ENCODE measurements at regions not wholly inside any gene's neighbourhood (a gene's known extent, or its start where the extent isn't known, plus 50 kb on each side); places are given as distances from the start of the nearest gene placed in this dataset.

DNA sequence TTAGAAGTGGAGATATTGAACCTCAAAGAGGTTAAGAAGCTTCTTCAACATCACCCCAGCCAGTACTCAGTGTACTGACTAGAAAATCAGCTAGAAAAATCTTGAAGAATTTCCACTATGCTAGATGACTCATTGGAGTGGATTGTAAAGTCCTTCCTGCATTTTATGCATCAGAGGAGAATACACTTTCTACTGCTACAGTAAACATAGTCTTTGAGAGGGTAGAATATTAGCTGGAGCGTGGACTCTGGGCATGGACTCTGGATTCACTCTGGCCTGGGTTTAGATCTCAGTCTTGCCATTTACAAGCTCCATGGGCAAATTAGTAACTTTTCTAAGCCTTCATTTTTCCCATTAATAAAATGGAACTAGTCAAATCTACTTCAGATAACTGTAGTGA lies 215.9 kb downstream of the IRS1 start:
- no peaks in the 10 kb centered on the region for H3K36me3 ChIP-seq (ENCODE audit: control insufficient read depth in 4 of 4, insufficient read depth in 3 of 4, low read depth in 1 of 4, low read length in 3 of 4)
- DNase-seq (ENCODE audit: low spot score) = no peak
- no peak overlapping the region for H3K4me3 ChIP-seq (ENCODE audit: low read depth in 1 of 3, low read length in 3 of 3)
- H3K9ac ChIP-seq (ENCODE audit: low read depth in 1 of 2, low read length in 2 of 2) = no peak overlapping the region
- H3K27ac ChIP-seq (ENCODE audit: low read depth in 1 of 2, low read length in 2 of 2) = no peak overlapping the region
- TF ChIP-seq, protein P1, sequence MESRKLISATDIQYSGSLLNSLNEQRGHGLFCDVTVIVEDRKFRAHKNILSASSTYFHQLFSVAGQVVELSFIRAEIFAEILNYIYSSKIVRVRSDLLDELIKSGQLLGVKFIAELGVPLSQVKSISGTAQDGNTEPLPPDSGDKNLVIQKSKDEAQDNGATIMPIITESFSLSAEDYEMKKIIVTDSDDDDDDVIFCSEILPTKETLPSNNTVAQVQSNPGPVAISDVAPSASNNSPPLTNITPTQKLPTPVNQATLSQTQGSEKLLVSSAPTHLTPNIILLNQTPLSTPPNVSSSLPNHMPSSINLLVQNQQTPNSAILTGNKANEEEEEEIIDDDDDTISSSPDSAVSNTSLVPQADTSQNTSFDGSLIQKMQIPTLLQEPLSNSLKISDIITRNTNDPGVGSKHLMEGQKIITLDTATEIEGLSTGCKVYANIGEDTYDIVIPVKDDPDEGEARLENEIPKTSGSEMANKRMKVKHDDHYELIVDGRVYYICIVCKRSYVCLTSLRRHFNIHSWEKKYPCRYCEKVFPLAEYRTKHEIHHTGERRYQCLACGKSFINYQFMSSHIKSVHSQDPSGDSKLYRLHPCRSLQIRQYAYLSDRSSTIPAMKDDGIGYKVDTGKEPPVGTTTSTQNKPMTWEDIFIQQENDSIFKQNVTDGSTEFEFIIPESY (IDR thresholded peaks at IDR 0.05) = no peak
- peak; percentile 28 to 46 for TF ChIP-seq HNF4A (conservative IDR thresholded peaks at IDR 0.05)
- H3K27me3 ChIP-seq (ENCODE audit: control insufficient read depth in 4 of 4, insufficient read depth in 4 of 4, low read length in 3 of 4) = no peaks in the 10 kb centered on the region
- H3K4me1 ChIP-seq (ENCODE audit: control insufficient read depth in 4 of 4, insufficient read depth in 4 of 4, low read length in 3 of 4) = peaks cover 0 to 3% (median 0%) of the 10 kb centered on the region in 4 donors
- no peaks in the 10 kb centered on the region for H3K9me3 ChIP-seq (ENCODE audit: control insufficient read depth in 4 of 4, low read length in 3 of 4)
- 54% methylated on average over 1 of the region's 1 CpG for WGBS

DNA sequence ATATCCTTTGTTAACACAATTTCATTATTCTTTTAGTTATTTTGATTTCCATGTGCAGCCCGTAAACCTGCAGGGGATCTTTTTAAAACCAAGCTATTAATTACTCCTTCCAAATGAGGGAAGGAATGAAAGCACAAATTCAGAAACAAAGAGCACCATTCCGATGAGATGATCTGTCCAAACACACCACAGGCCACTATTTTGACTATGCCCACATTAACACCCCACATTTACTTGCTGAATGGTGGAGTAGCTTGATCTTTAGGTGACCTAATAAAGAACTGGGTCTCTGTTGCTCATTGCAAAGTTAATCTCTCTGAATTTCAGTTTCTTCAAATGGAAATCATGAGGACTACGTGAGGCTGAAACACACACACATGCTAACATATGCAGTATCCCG lies 218.0 kb downstream of the IRS1 start:
- no peak for TF ChIP-seq NR2F2 (IDR thresholded peaks at IDR 0.05)
- TF ChIP-seq FOXA2 (IDR thresholded peaks at IDR 0.05) = no peak
- TF ChIP-seq HNF4A (conservative IDR thresholded peaks at IDR 0.05) = no peak
- TF ChIP-seq, protein P1 (IDR thresholded peaks at IDR 0.05) = no peak
- TF ChIP-seq FOXA1 (IDR thresholded peaks at IDR 0.05) = no peak
- TF ChIP-seq RXRA (IDR thresholded peaks at IDR 0.05) = no peak
- TF ChIP-seq YY1 (IDR thresholded peaks at IDR 0.05) = no peak
- no peak for TF ChIP-seq GABPA (IDR thresholded peaks at IDR 0.05 in 1 of 2, conservative IDR thresholded peaks at IDR 0.05 in 1 of 2)
- TF ChIP-seq, protein P2, sequence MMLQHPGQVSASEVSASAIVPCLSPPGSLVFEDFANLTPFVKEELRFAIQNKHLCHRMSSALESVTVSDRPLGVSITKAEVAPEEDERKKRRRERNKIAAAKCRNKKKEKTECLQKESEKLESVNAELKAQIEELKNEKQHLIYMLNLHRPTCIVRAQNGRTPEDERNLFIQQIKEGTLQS (IDR thresholded peaks at IDR 0.05) = no peak
- no peak overlapping the region for H3K27ac ChIP-seq (ENCODE audit: low read depth in 1 of 2, low read length in 2 of 2)
- H3K9ac ChIP-seq (ENCODE audit: low read depth in 1 of 2, low read length in 2 of 2) = no peak overlapping the region
- 84% methylated on average over 4 of the region's 4 CpGs for WGBS
- no peak overlapping the region for H3K4me3 ChIP-seq (ENCODE audit: low read depth in 1 of 3, low read length in 3 of 3)
- no peaks in the 10 kb centered on the region for H3K27me3 ChIP-seq (ENCODE audit: control insufficient read depth in 4 of 4, insufficient read depth in 4 of 4, low read length in 3 of 4)
- H3K9me3 ChIP-seq (ENCODE audit: control insufficient read depth in 4 of 4, low read length in 3 of 4) = no peaks in the 10 kb centered on the region
- no peaks in the 10 kb centered on the region for H3K36me3 ChIP-seq (ENCODE audit: control insufficient read depth in 4 of 4, insufficient read depth in 3 of 4, low read depth in 1 of 4, low read length in 3 of 4)
- peaks cover 0 to 3% (median 0%) of the 10 kb centered on the region in 4 donors for H3K4me1 ChIP-seq (ENCODE audit: control insufficient read depth in 4 of 4, insufficient read depth in 4 of 4, low read length in 3 of 4)
- no peak for DNase-seq (ENCODE audit: low spot score)

DNA sequence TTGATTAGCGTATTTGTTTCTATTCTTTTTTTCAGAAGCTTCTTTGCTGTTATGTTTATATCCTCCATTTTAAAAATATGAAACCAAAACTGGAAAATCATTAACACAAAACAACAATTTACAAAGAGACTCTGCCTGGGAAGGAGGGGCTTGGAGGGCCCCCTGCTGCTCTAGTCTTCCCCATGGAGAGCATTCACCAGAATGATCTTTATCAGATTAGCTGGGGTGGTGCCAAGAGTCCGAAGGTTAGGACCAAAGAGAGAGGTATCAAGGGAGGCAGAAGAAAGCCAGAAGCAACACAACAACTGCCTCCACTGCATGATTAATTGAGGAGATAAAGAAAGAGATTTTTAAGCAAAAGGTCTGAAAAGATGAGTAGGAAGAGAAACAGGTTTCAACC lies 218.6 kb downstream of the IRS1 start:
- Histone ChIP-seq H3K27ac (ENCODE audit: low read depth in 1 of 2, low read length in 2 of 2) (no peak overlapping the region), H3K27me3 (ENCODE audit: control insufficient read depth in 4 of 4, insufficient read depth in 4 of 4, low read length in 3 of 4) (no peaks in the 10 kb centered on the region), H3K36me3 (ENCODE audit: control insufficient read depth in 4 of 4, insufficient read depth in 3 of 4, low read depth in 1 of 4, low read length in 3 of 4) (no peaks in the 10 kb centered on the region), H3K4me1 (ENCODE audit: control insufficient read depth in 4 of 4, insufficient read depth in 4 of 4, low read length in 3 of 4) (peaks cover 0 to 3% (median 0%) of the 10 kb centered on the region in 4 donors), H3K4me3 (ENCODE audit: low read depth in 1 of 3, low read length in 3 of 3) (no peak overlapping the region), H3K9me3 (ENCODE audit: control insufficient read depth in 4 of 4, low read length in 3 of 4) (no peaks in the 10 kb centered on the region), H3K9ac (ENCODE audit: low read depth in 1 of 2, low read length in 2 of 2) (no peak overlapping the region)
- TF ChIP-seq, protein P3, sequence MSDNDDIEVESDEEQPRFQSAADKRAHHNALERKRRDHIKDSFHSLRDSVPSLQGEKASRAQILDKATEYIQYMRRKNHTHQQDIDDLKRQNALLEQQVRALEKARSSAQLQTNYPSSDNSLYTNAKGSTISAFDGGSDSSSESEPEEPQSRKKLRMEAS (IDR thresholded peaks at IDR 0.05) = no peak
- TF ChIP-seq HNF4A (conservative IDR thresholded peaks at IDR 0.05) (peak; percentile 34 to 56), RXRA (IDR thresholded peaks at IDR 0.05) (no peak), EGR1 (IDR thresholded peaks at IDR 0.05; ENCODE audit: low read depth in 2 of 2) (no peak), RAD21 (IDR thresholded peaks at IDR 0.05) (peak in 1 of 2 donors; percentile 26), GABPA (IDR thresholded peaks at IDR 0.05 in 1 of 2, conservative IDR thresholded peaks at IDR 0.05 in 1 of 2) (no peak), JUND (IDR thresholded peaks at IDR 0.05) (no peak), TAF1 (conservative IDR thresholded peaks at IDR 0.05) (no peak), HNF4G (IDR thresholded peaks at IDR 0.05) (peak; percentile 23)
- TF ChIP-seq, protein P4, sequence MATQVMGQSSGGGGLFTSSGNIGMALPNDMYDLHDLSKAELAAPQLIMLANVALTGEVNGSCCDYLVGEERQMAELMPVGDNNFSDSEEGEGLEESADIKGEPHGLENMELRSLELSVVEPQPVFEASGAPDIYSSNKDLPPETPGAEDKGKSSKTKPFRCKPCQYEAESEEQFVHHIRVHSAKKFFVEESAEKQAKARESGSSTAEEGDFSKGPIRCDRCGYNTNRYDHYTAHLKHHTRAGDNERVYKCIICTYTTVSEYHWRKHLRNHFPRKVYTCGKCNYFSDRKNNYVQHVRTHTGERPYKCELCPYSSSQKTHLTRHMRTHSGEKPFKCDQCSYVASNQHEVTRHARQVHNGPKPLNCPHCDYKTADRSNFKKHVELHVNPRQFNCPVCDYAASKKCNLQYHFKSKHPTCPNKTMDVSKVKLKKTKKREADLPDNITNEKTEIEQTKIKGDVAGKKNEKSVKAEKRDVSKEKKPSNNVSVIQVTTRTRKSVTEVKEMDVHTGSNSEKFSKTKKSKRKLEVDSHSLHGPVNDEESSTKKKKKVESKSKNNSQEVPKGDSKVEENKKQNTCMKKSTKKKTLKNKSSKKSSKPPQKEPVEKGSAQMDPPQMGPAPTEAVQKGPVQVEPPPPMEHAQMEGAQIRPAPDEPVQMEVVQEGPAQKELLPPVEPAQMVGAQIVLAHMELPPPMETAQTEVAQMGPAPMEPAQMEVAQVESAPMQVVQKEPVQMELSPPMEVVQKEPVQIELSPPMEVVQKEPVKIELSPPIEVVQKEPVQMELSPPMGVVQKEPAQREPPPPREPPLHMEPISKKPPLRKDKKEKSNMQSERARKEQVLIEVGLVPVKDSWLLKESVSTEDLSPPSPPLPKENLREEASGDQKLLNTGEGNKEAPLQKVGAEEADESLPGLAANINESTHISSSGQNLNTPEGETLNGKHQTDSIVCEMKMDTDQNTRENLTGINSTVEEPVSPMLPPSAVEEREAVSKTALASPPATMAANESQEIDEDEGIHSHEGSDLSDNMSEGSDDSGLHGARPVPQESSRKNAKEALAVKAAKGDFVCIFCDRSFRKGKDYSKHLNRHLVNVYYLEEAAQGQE (IDR thresholded peaks at IDR 0.05) = no peak
- DNase-seq (ENCODE audit: low spot score) = no peak
- whole genome bisulfite sequencing = 56% methylated on average over 2 of the region's 2 CpGs

Data from liver (tissue), 7 donors.